GM23338 (cell line): ENCODE measurements at regions not wholly inside any gene's neighbourhood (a gene's known extent, or its start where the extent isn't known, plus 50 kb on each side); places are given as distances from the start of the nearest gene placed in this dataset.

Source experiments
- ATAC-seq: fragments of 200-7000 bp; cut with Tn5 transposase; 3 replicates; pipeline ENCODE4 v1.9.1; 2020
- DNase-seq: peaks from one replicate; pipeline ENCODE4 v3.0.0-alpha.2; 2015; ENCODE audit warnings: low spot score
- H2AFZ ChIP-seq: fragments of 200-600 bp; sonication (generic); 2 replicates; pipeline ENCODE4 v1.8.0; 2016; ENCODE audit warnings: antibody characterized with exemption, mild to moderate bottlenecking, moderate library complexity
- H3F3A ChIP-seq: fragments of 200-600 bp; sonication (generic); replicated peaks from 2 replicates; pipeline ENCODE4 v1.8.0; 2017; ENCODE audit warnings: antibody characterized with exemption, mixed run types, low read depth
- H3K27ac ChIP-seq: fragments of 200-600 bp; sonication (generic); 2 replicates; pipeline ENCODE4 v1.6.1; 2016; ENCODE audit warnings: low read depth
- H3K27me3 ChIP-seq: fragments of 200-600 bp; sonication (generic); 2 replicates; pipeline ENCODE4 v1.8.0; 2016; ENCODE audit warnings: mild to moderate bottlenecking, mixed run types, moderate library complexity; ENCODE audit not compliant: insufficient read depth
- H3K36me3 ChIP-seq: fragments of 200-600 bp; sonication (generic); 2 replicates; pipeline ENCODE4 v1.8.0; 2016; ENCODE audit warnings: mild to moderate bottlenecking; ENCODE audit not compliant: insufficient read depth
- H3K4me1 ChIP-seq: fragments of 200-600 bp; sonication (generic); 2 replicates; pipeline ENCODE4 v1.8.0; 2016; ENCODE audit warnings: mild to moderate bottlenecking, moderate library complexity; ENCODE audit not compliant: insufficient read depth
- H3K4me2 ChIP-seq: fragments of 200-600 bp; sonication (generic); 2 replicates; pipeline ENCODE4 v1.7.1; 2017; ENCODE audit warnings: mixed run types
- H3K4me3 ChIP-seq: fragments of 200-600 bp; sonication (generic); 2 replicates; pipeline ENCODE4 v1.6.1; 2016; ENCODE audit warnings: mixed run types
- H3K79me2 ChIP-seq: fragments of 200-600 bp; sonication (generic); replicated peaks from 2 replicates; pipeline ENCODE4 v1.8.0; 2017; ENCODE audit warnings: mild to moderate bottlenecking; ENCODE audit not compliant: insufficient read depth
- H3K9me2 ChIP-seq: fragments of 200-600 bp; sonication (generic); 2 replicates; pipeline ENCODE4 v1.8.0; 2017; ENCODE audit not compliant: insufficient read depth
- H4K20me1 ChIP-seq: fragments of 200-600 bp; sonication (generic); replicated peaks from 2 replicates; pipeline ENCODE4 v1.8.0; 2017; ENCODE audit warnings: mild to moderate bottlenecking; ENCODE audit not compliant: insufficient read depth
- H3K27ac Mint-ChIP-seq: 2 replicates; pipeline ENCODE4 v1.8.0; 2020; ENCODE audit warnings: inconsistent platforms, mild to moderate bottlenecking, moderate library complexity, mixed read lengths
- H3K27me3 Mint-ChIP-seq: 3 replicates; pipeline ENCODE4 v1.8.0; 2022; ENCODE audit warnings: low read depth, mild to moderate bottlenecking, moderate library complexity, mixed read lengths, inconsistent platforms; ENCODE audit not compliant: insufficient read depth, poor library complexity
- H3K36me3 Mint-ChIP-seq: 3 replicates; pipeline ENCODE4 v1.8.0; 2021; ENCODE audit warnings: low read depth, mild to moderate bottlenecking, inconsistent platforms, moderate library complexity, mixed read lengths
- H3K4me1 Mint-ChIP-seq: 3 replicates; pipeline ENCODE4 v1.8.0; 2020; ENCODE audit warnings: mild to moderate bottlenecking, inconsistent platforms, mixed read lengths
- H3K4me3 Mint-ChIP-seq: 3 replicates; pipeline ENCODE4 v1.8.0; 2021; ENCODE audit warnings: moderate library complexity, mild to moderate bottlenecking, inconsistent platforms, mixed read lengths
- H3K9me3 Mint-ChIP-seq: 3 replicates; pipeline ENCODE4 v1.8.0; 2020; ENCODE audit warnings: moderate library complexity, mild to moderate bottlenecking, inconsistent platforms, mixed read lengths
- CTCF ChIP-seq, 2 experiments: fragments of 200-600 bp in 1 of 2; sonication (generic) in 1 of 2; conservative IDR thresholded peaks; 2 replicates each; pipeline versions ENCODE4 v1.5.1 to v1.6.1; 2016 to 2017; ENCODE audit warnings: antibody characterized with exemption in 2 of 2, low read depth in 2 of 2, mild to moderate bottlenecking in 2 of 2, moderate library complexity in 1 of 2
- ETS1 ChIP-seq: IDR thresholded peaks from 2 replicates; pipeline ENCODE4 v1.6.1; 2016; ENCODE audit warnings: antibody characterized with exemption
- REST ChIP-seq: IDR thresholded peaks from one replicate; pipeline ENCODE4 v1.6.1; 2018; ENCODE audit warnings: antibody characterized with exemption; ENCODE audit not compliant: unreplicated experiment
- ZNF114 ChIP-seq: fragments of 250-450 bp; sonication (Bioruptor Pico); IDR thresholded peaks from 2 replicates; pipeline ENCODE4 v1.5.0; 2020; ENCODE audit warnings: mild to moderate bottlenecking, moderate library complexity
- ZNF331 ChIP-seq: fragments of 250-450 bp; sonication (Bioruptor Pico); IDR thresholded peaks from 2 replicates; pipeline ENCODE4 v1.5.0; 2020; ENCODE audit warnings: low read depth, mild to moderate bottlenecking, moderate library complexity

GRCh38 chr2:242019344-242019743 is 149.8 kb downstream of the RTP5 start (continued):
- no peak for TF ChIP-seq CTCF (conservative IDR thresholded peaks at IDR 0.05; ENCODE audit: low read depth in 2 of 2)

GRCh38 chr2:242020196-242021004 is 150.9 kb downstream of the RTP5 start:
- Mint-ChIP-seq H3K4me1 (no peaks in the 10 kb centered on the region), H3K4me3 (no peak overlapping the region), H3K36me3 (peaks cover 22% of the 10 kb centered on the region), H3K27me3 (peaks cover 30% of the 10 kb centered on the region), H3K9me3 (peaks cover 49% of the 10 kb centered on the region), H3K27ac (no peak overlapping the region)
- Histone ChIP-seq H3K4me1 (no peaks in the 10 kb centered on the region), H2AFZ (no peak overlapping the region), H3K27me3 (no peaks in the 10 kb centered on the region), H4K20me1 (no peaks in the 10 kb centered on the region), H3K4me2 (no peak overlapping the region), H3K79me2 (no peaks in the 10 kb centered on the region), H3K36me3 (no peaks in the 10 kb centered on the region), H3F3A (no peaks in the 10 kb centered on the region), H3K4me3 (no peak overlapping the region), H3K9me2 (no peaks in the 10 kb centered on the region), H3K27ac (no peak overlapping the region)
- no peak for TF ChIP-seq ETS1
- peak in 1 of 2 experiments; percentile 19; a peak in 1 of 4 replicates for TF ChIP-seq CTCF (conservative IDR thresholded peaks at IDR 0.05; ENCODE audit: low read depth in 2 of 2)
- no peak for DNase-seq
- ATAC-seq, result no peak

GRCh38 chr2:242022550-242023290 is 153.2 kb downstream of the RTP5 start:
- Mint-ChIP-seq H3K4me1 (no peaks in the 10 kb centered on the region), H3K27me3 (peaks cover 33% of the 10 kb centered on the region), H3K9me3 (peaks cover 53% of the 10 kb centered on the region), H3K27ac (no peak overlapping the region), H3K4me3 (no peak overlapping the region), H3K36me3 (peaks cover 22% of the 10 kb centered on the region)
- DNase-seq, result no peak
- Histone ChIP-seq H3K27ac (no peak overlapping the region), H3K4me1 (no peaks in the 10 kb centered on the region), H4K20me1 (no peaks in the 10 kb centered on the region), H3K36me3 (no peaks in the 10 kb centered on the region), H3F3A (no peaks in the 10 kb centered on the region), H3K9me2 (no peaks in the 10 kb centered on the region), H2AFZ (no peak overlapping the region), H3K4me3 (no peak overlapping the region), H3K79me2 (no peaks in the 10 kb centered on the region), H3K4me2 (no peak overlapping the region), H3K27me3 (no peaks in the 10 kb centered on the region)
- ATAC-seq, result no peak
- TF ChIP-seq REST, result no peak
- TF ChIP-seq CTCF (conservative IDR thresholded peaks at IDR 0.05; ENCODE audit: low read depth in 2 of 2), result no peak
- no peak for TF ChIP-seq ZNF331 (CRISPR knock-in tag)
- no peak for TF ChIP-seq ETS1
- no peak for TF ChIP-seq ZNF114 (CRISPR knock-in tag)
